ENCODE measurements at regions not wholly inside any gene's neighbourhood (a gene's known extent, or its start where the extent isn't known, plus 50 kb on each side); places are given as distances from the start of the nearest gene placed in this dataset.

- TF ChIP-seq CREB1 (IDR thresholded peaks at IDR 0.05; ENCODE audit: low read depth) (no peak), ZBTB7A (IDR thresholded peaks at IDR 0.05; ENCODE audit: low read depth) (no peak), RAD21 (IDR thresholded peaks at IDR 0.05; ENCODE audit: low read depth) (no peak), EGR1 (IDR thresholded peaks at IDR 0.05) (no peak), EP300 (IDR thresholded peaks at IDR 0.05; ENCODE audit: borderline replicate concordance) (no peak), TAF1 (IDR thresholded peaks at IDR 0.05; ENCODE audit: low read depth) (no peak), NFIC (IDR thresholded peaks at IDR 0.05) (no peak), REST (IDR thresholded peaks at IDR 0.05; ENCODE audit: low read depth) (no peak), MAX (IDR thresholded peaks at IDR 0.05) (no peak), TEAD4 (IDR thresholded peaks at IDR 0.05) (no peak), USF1 (IDR thresholded peaks at IDR 0.05) (no peak), TCF12 (IDR thresholded peaks at IDR 0.05; ENCODE audit: low read depth) (no peak), FOXM1 (IDR thresholded peaks at IDR 0.05; ENCODE audit: borderline replicate concordance, low read depth) (no peak), YY1 (IDR thresholded peaks at IDR 0.05; ENCODE audit: low read depth) (no peak), CEBPB (IDR thresholded peaks at IDR 0.05) (no peak)
These were observed 129.0 kb downstream of the HERPUD2 start for GRCh38 chr7:35565927-35566326.

- no peak for TF ChIP-seq FOXM1 (IDR thresholded peaks at IDR 0.05; ENCODE audit: borderline replicate concordance, low read depth)
- TF ChIP-seq CREB1 (IDR thresholded peaks at IDR 0.05; ENCODE audit: low read depth) = no peak
- TF ChIP-seq TCF12 (IDR thresholded peaks at IDR 0.05; ENCODE audit: low read depth) = no peak
- no peak for TF ChIP-seq REST (IDR thresholded peaks at IDR 0.05; ENCODE audit: low read depth)
- no peak for TF ChIP-seq RAD21 (IDR thresholded peaks at IDR 0.05; ENCODE audit: low read depth)
- no peak for TF ChIP-seq TAF1 (IDR thresholded peaks at IDR 0.05; ENCODE audit: low read depth)
- TF ChIP-seq CEBPB (IDR thresholded peaks at IDR 0.05) = no peak
- TF ChIP-seq USF1 (IDR thresholded peaks at IDR 0.05) = no peak
- no peak for TF ChIP-seq EGR1 (IDR thresholded peaks at IDR 0.05)
- TF ChIP-seq YY1 (IDR thresholded peaks at IDR 0.05; ENCODE audit: low read depth) = no peak
- TF ChIP-seq NFIC (IDR thresholded peaks at IDR 0.05) = no peak
- TF ChIP-seq TEAD4 (IDR thresholded peaks at IDR 0.05) = no peak
- no peak for TF ChIP-seq EP300 (IDR thresholded peaks at IDR 0.05; ENCODE audit: borderline replicate concordance)
- no peak for TF ChIP-seq ZBTB7A (IDR thresholded peaks at IDR 0.05; ENCODE audit: low read depth)
These were observed 136.1 kb downstream of the HERPUD2 start for GRCh38 chr7:35558841-35559240.

- TF ChIP-seq NFIC (IDR thresholded peaks at IDR 0.05) (no peak), CEBPB (IDR thresholded peaks at IDR 0.05) (no peak), ZBTB7A (IDR thresholded peaks at IDR 0.05; ENCODE audit: low read depth) (no peak), YY1 (IDR thresholded peaks at IDR 0.05; ENCODE audit: low read depth) (no peak)
These were observed 138.1 kb downstream of the HERPUD2 start for GRCh38 chr7:35556515-35557471.

GRCh38 chr7:35555934-35556333 lies 139.0 kb downstream of the HERPUD2 start:
- no peak for TF ChIP-seq NFIC (IDR thresholded peaks at IDR 0.05)
- no peak for TF ChIP-seq USF1 (IDR thresholded peaks at IDR 0.05)
- TF ChIP-seq TAF1 (IDR thresholded peaks at IDR 0.05; ENCODE audit: low read depth) = no peak
- no peak for TF ChIP-seq ZBTB7A (IDR thresholded peaks at IDR 0.05; ENCODE audit: low read depth)
- TF ChIP-seq CREB1 (IDR thresholded peaks at IDR 0.05; ENCODE audit: low read depth) = no peak
- TF ChIP-seq TEAD4 (IDR thresholded peaks at IDR 0.05) = no peak
- TF ChIP-seq CEBPB (IDR thresholded peaks at IDR 0.05) = no peak
- TF ChIP-seq EP300 (IDR thresholded peaks at IDR 0.05; ENCODE audit: borderline replicate concordance) = no peak
- TF ChIP-seq RAD21 (IDR thresholded peaks at IDR 0.05; ENCODE audit: low read depth) = no peak
- no peak for TF ChIP-seq FOXM1 (IDR thresholded peaks at IDR 0.05; ENCODE audit: borderline replicate concordance, low read depth)
- no peak for TF ChIP-seq YY1 (IDR thresholded peaks at IDR 0.05; ENCODE audit: low read depth)
- no peak for TF ChIP-seq TCF12 (IDR thresholded peaks at IDR 0.05; ENCODE audit: low read depth)
- no peak for TF ChIP-seq REST (IDR thresholded peaks at IDR 0.05; ENCODE audit: low read depth)
- no peak for TF ChIP-seq EGR1 (IDR thresholded peaks at IDR 0.05)
- TF ChIP-seq MAX (IDR thresholded peaks at IDR 0.05) = no peak
